ENCODE measurements at regions not wholly inside any gene's neighbourhood (a gene's known extent, or its start where the extent isn't known, plus 50 kb on each side); places are given as distances from the start of the nearest gene placed in this dataset.

- TF ChIP-seq TAF1 (IDR thresholded peaks at IDR 0.05; ENCODE audit: borderline replicate concordance, low read depth, low read length) (no peak), EP300 (IDR thresholded peaks at IDR 0.05; ENCODE audit: borderline replicate concordance in 1 of 2, low read depth in 1 of 2, low read length in 1 of 2) (no peak)
- no peak overlapping the region for H2AFZ ChIP-seq (ENCODE audit: low read depth)
- no peaks in the 10 kb centered on the region for H4K20me1 ChIP-seq (ENCODE audit: insufficient read depth)
- no peaks in the 10 kb centered on the region for H3F3A ChIP-seq (replicated peaks; ENCODE audit: insufficient read depth)
- ChIA-PET POLR2A (no interaction called here), CTCF (interaction anchor here (0.6 to 2.2 kb wide), 15 partner anchors 9 to 906 kb away, joined by 3 to 18 read pairs (median 4); no protein-coding TSS in a partner anchor)
- no peak for DNase-seq
- H3K79me2 ChIP-seq (ENCODE audit: insufficient read depth), result no peaks in the 10 kb centered on the region
- no peaks in the 10 kb centered on the region; a peak in 2 of 4 replicates for H3K4me1 ChIP-seq (ENCODE audit: control insufficient read depth in 1 of 2, insufficient read depth in 2 of 2, low read depth in 1 of 2, low read length in 1 of 2)
- H3K4me3 ChIP-seq (ENCODE audit: low read depth in 2 of 2, low read length in 1 of 2), result no peak overlapping the region
- 49% methylated on average over 7 of the region's 7 CpGs for WGBS (ENCODE audit: low lambda C conversion rate)
- H3K27ac ChIP-seq (ENCODE audit: low read depth in 2 of 2, low read length in 1 of 2), result no peak overlapping the region
- no peaks in the 10 kb centered on the region for H3K27me3 ChIP-seq (ENCODE audit: insufficient read depth)
- no peaks in the 10 kb centered on the region for H3K36me3 ChIP-seq (replicated peaks in 1 of 2; ENCODE audit: control insufficient read depth in 1 of 2, insufficient read depth in 2 of 2, low read length in 1 of 2)
- H3K9me2 ChIP-seq, result no peaks in the 10 kb centered on the region
- no peak overlapping the region for H3K9ac ChIP-seq
- no peak overlapping the region for H3K4me2 ChIP-seq
- no peaks in the 10 kb centered on the region for H3K9me3 ChIP-seq
These were observed 416.2 kb upstream of the CCDC196 start for GRCh38 chr14:66069830-66070541.

GRCh38 chr14:66070542-66071319, 415.4 kb upstream of the CCDC196 start:
- DNase-seq, result peak; percentile 63

More at GRCh38 chr14:66070542-66071319, 415.4 kb upstream of the CCDC196 start:
- Histone ChIP-seq H3K36me3 (replicated peaks in 1 of 2; ENCODE audit: control insufficient read depth in 1 of 2, insufficient read depth in 2 of 2, low read length in 1 of 2) (no peaks in the 10 kb centered on the region), H3K9me2 (no peaks in the 10 kb centered on the region), H3K4me2 (no peak overlapping the region), H3K27me3 (ENCODE audit: insufficient read depth) (no peaks in the 10 kb centered on the region), H4K20me1 (ENCODE audit: insufficient read depth) (no peaks in the 10 kb centered on the region), H3K4me1 (ENCODE audit: control insufficient read depth in 1 of 2, insufficient read depth in 2 of 2, low read depth in 1 of 2, low read length in 1 of 2) (no peaks in the 10 kb centered on the region; a peak in 2 of 4 replicates), H3F3A (replicated peaks; ENCODE audit: insufficient read depth) (no peaks in the 10 kb centered on the region), H3K9ac (no peak overlapping the region), H2AFZ (ENCODE audit: low read depth) (no peak overlapping the region), H3K4me3 (ENCODE audit: low read depth in 2 of 2, low read length in 1 of 2) (peak overlapping the region in 1 of 2 experiments; percentile 43; a peak in 1 of 4 replicates), H3K27ac (ENCODE audit: low read depth in 2 of 2, low read length in 1 of 2) (no peak overlapping the region), H3K79me2 (ENCODE audit: insufficient read depth) (no peaks in the 10 kb centered on the region), H3K9me3 (no peaks in the 10 kb centered on the region)
- ChIA-PET POLR2A (no interaction called here), CTCF (interaction anchor here (0.6 to 2.2 kb wide), 20 partner anchors 9 to 907 kb away, joined by 3 to 18 read pairs (median 4); partner anchors contain the start of gene FUT8)
- WGBS (ENCODE audit: low lambda C conversion rate), result 38% methylated on average over 12 of the region's 12 CpGs
- TF ChIP-seq SMC3 (IDR thresholded peaks at IDR 0.05; ENCODE audit: low read depth, low read length) (peak; percentile 41), MXI1 (IDR thresholded peaks at IDR 0.05; ENCODE audit: low read depth, low read length) (no peak), RAD21 (IDR thresholded peaks at IDR 0.05; ENCODE audit: low read length) (peak; percentile 72), REST (IDR thresholded peaks at IDR 0.05; ENCODE audit: low read depth, low read length) (no peak), EZH2phosphoT487 (IDR thresholded peaks at IDR 0.05; ENCODE audit: borderline replicate concordance, low read depth) (no peak), NRF1 (IDR thresholded peaks at IDR 0.05; ENCODE audit: low read depth, low read length) (no peak), RFX5 (IDR thresholded peaks at IDR 0.05; ENCODE audit: low read length) (no peak), CTCF (IDR thresholded peaks at IDR 0.05) (peak; percentile 63), USF2 (IDR thresholded peaks at IDR 0.05; ENCODE audit: borderline replicate concordance, low read depth, low read length) (no peak), FOXJ3 (CRISPR knock-in tag; IDR thresholded peaks at IDR 0.05) (no peak), MEF2A (IDR thresholded peaks at IDR 0.05; ENCODE audit: borderline replicate concordance, low read depth) (no peak), POLR2AphosphoS5 (IDR thresholded peaks at IDR 0.05; ENCODE audit: low read depth, low read length) (no peak), IRF3 (IDR thresholded peaks at IDR 0.05; ENCODE audit: low read depth, low read length) (no peak)

Data from SK-N-SH (cell line).